ENCODE measurements at regions not wholly inside any gene's neighbourhood (a gene's known extent, or its start where the extent isn't known, plus 50 kb on each side); places are given as distances from the start of the nearest gene placed in this dataset.

- DNase-seq (ENCODE audit: low spot score), result no peak
Observed at GRCh38 chr21:28235169-28235895, 757.3 kb downstream of the LTN1 start.

GRCh38 chr21:28234326-28234725 lies 758.4 kb downstream of the LTN1 start:
- DNase-seq (ENCODE audit: low spot score), result no peak

- DNase-seq (ENCODE audit: low spot score), result no peak
Observed at GRCh38 chr21:28233536-28234220, 759.0 kb downstream of the LTN1 start.

GRCh38 chr21:28230559-28230958 lies 762.1 kb downstream of the LTN1 start:
- DNase-seq (ENCODE audit: low spot score), result no peak

- peak; percentile 54 for DNase-seq (ENCODE audit: low spot score)
Observed at GRCh38 chr21:28229814-28230213, 762.9 kb downstream of the LTN1 start.

GRCh38 chr21:28228636-28228995 lies 764.1 kb downstream of the LTN1 start:
- no peak for DNase-seq (ENCODE audit: low spot score)

GRCh38 chr21:28227881-28228635 lies 764.6 kb downstream of the LTN1 start:
- DNase-seq (ENCODE audit: low spot score), result no peak

- DNase-seq (ENCODE audit: low spot score), result no peak
Observed at GRCh38 chr21:28226563-28226962, 766.1 kb downstream of the LTN1 start.

- no peak for DNase-seq (ENCODE audit: low spot score)
Observed at GRCh38 chr21:28224191-28224726, 768.4 kb downstream of the LTN1 start.

GRCh38 chr21:28221984-28222383 lies 770.7 kb downstream of the LTN1 start:
- DNase-seq (ENCODE audit: low spot score), result no peak

- DNase-seq (ENCODE audit: low spot score), result no peak
Observed at GRCh38 chr21:28220680-28221079, 772.0 kb downstream of the LTN1 start.

- DNase-seq (ENCODE audit: low spot score), result no peak
Observed at GRCh38 chr21:28216976-28217523, 775.6 kb downstream of the LTN1 start.

- DNase-seq (ENCODE audit: low spot score), result peak; percentile 67
Observed at GRCh38 chr21:28215214-28215954, 777.3 kb downstream of the LTN1 start.

- DNase-seq (ENCODE audit: low spot score), result no peak
Observed at GRCh38 chr21:28214786-28215185, 777.9 kb downstream of the LTN1 start.

GRCh38 chr21:28213261-28213660 lies 779.4 kb downstream of the LTN1 start:
- DNase-seq (ENCODE audit: low spot score), result no peak

GRCh38 chr21:28212061-28212460 lies 780.6 kb downstream of the LTN1 start:
- no peak for DNase-seq (ENCODE audit: low spot score)

- DNase-seq (ENCODE audit: low spot score), result peak; percentile 78
Observed at GRCh38 chr21:28207436-28208173, 785.1 kb downstream of the LTN1 start.

- no peak for DNase-seq (ENCODE audit: low spot score)
Observed at GRCh38 chr21:28200726-28201125, 792.0 kb downstream of the LTN1 start.

GRCh38 chr21:28196981-28197380 lies 795.7 kb downstream of the LTN1 start:
- no peak for DNase-seq (ENCODE audit: low spot score)

- DNase-seq (ENCODE audit: low spot score), result no peak
Observed at GRCh38 chr21:28193189-28193588, 799.5 kb downstream of the LTN1 start.

- no peak for DNase-seq (ENCODE audit: low spot score)
Observed at GRCh38 chr21:28186604-28187003, 806.1 kb downstream of the LTN1 start.
